ENCODE measurements at regions not wholly inside any gene's neighbourhood (a gene's known extent, or its start where the extent isn't known, plus 50 kb on each side); places are given as distances from the start of the nearest gene placed in this dataset.

DNA sequence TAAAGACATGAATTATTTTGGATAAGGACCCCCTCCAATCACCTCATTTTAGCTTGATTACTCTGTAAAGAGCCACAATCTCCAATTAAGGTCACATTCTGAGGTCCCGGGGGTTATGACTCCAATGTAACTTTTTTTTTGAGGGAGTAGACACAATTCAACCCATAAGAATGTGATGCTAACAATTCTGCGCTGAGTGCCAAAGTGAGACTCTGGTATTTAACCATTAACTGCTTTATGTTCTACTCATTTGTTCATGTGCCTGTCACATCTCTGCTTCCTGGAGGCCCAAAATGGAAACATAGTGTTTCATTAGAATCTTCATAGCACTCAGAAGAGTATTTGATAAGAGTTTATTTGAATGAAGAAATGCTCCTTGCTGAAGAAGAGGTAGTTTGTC lies 234.8 kb downstream of the CPE start:
- WGBS, 2 donors: 85 to 94% methylated on average over 2 of the region's 2 CpGs
- intact Hi-C loops (cut with DNase I; ENCODE audit: low total_unique reads): no loop called here
- DNase-seq (ENCODE audit: low spot score in 2 of 2): no peak
- TF ChIP-seq, protein P1, sequence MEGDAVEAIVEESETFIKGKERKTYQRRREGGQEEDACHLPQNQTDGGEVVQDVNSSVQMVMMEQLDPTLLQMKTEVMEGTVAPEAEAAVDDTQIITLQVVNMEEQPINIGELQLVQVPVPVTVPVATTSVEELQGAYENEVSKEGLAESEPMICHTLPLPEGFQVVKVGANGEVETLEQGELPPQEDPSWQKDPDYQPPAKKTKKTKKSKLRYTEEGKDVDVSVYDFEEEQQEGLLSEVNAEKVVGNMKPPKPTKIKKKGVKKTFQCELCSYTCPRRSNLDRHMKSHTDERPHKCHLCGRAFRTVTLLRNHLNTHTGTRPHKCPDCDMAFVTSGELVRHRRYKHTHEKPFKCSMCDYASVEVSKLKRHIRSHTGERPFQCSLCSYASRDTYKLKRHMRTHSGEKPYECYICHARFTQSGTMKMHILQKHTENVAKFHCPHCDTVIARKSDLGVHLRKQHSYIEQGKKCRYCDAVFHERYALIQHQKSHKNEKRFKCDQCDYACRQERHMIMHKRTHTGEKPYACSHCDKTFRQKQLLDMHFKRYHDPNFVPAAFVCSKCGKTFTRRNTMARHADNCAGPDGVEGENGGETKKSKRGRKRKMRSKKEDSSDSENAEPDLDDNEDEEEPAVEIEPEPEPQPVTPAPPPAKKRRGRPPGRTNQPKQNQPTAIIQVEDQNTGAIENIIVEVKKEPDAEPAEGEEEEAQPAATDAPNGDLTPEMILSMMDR (IDR thresholded peaks at IDR 0.05): no peak
- H3K4me3 ChIP-seq (ENCODE audit: low read depth, poor library complexity, severe bottlenecking): no peak overlapping the region

DNA sequence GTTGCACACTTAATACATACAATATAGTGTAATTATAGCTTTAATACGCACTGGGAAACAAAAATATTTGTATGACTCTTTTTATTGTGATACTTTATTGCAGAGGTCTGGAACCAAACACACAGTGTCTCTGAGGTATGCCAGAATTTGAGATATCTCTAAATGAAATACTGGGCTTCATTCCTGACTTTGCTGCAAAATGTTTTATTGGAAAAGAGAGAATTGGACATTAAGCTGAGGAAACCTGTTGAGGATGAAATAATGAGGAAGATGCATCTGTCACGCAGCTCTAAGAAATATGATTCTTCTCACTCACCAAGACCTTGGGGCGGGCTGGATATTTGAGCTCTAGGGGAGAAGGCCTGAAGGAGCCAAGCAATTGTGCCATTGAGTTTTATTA lies 242.1 kb downstream of the CPE start:
- no peak overlapping the region for H3K4me3 ChIP-seq (ENCODE audit: low read depth, poor library complexity, severe bottlenecking)
- TF ChIP-seq, protein P1 (IDR thresholded peaks at IDR 0.05): no peak
- TF ChIP-seq POLR2A (IDR thresholded peaks at IDR 0.05): no peak
- 87 to 91% methylated on average over 3 of the region's 3 CpGs for WGBS, 2 donors
- intact Hi-C loops (cut with DNase I; ENCODE audit: low total_unique reads): no loop called here
- DNase-seq (ENCODE audit: low spot score in 2 of 2): no peak

DNA sequence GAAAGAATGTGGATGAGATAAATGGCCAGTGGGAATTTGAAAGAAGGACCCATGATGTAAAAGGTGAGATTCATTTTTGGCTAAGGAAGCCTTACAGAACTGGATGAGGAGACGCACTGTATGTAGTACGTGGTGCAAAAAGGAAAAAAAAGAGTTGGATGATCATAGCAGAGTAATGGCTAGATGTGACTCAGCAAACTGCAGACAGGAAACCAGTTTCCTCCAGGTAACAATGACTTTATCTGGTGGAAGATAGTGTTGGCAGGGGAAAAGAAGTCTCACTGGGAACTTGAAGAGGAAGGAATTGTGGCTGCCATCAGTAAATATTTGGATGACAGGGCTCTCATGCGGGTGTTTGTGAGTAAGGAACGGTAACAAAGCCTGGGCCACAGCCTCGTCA lies 243.2 kb downstream of the CPE start:
- intact Hi-C loops (cut with DNase I; ENCODE audit: low total_unique reads): no loop called here
- no peak overlapping the region for H3K4me3 ChIP-seq (ENCODE audit: low read depth, poor library complexity, severe bottlenecking)
- DNase-seq (ENCODE audit: low spot score in 2 of 2): no peak
- no peak for TF ChIP-seq POLR2A (IDR thresholded peaks at IDR 0.05)
- TF ChIP-seq, protein P1 (IDR thresholded peaks at IDR 0.05): no peak
- 65 to 76% methylated on average over 5 of the region's 5 CpGs for WGBS, 2 donors

DNA sequence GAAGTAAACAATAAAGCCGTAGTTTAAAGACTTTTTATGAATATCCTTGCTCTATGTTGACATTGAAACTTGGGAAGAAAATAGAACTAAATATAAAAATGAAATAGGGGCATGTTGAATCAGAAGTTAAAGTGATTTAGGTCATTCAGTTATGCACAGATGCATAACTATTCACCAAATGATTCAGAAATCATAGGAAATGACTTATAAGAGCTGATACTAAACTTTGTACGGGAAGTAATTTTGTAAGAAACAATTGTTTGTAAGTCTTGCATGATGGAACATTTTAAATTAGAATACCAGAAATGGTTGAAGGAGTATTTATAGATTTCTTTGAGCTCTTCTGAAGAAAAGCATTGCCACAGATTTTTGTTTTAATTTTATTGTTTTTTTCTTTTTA lies 246.5 kb downstream of the CPE start:
- H3K4me3 ChIP-seq (ENCODE audit: low read depth, poor library complexity, severe bottlenecking): no peak overlapping the region
- TF ChIP-seq, protein P1 (IDR thresholded peaks at IDR 0.05): no peak
- TF ChIP-seq POLR2A (IDR thresholded peaks at IDR 0.05): no peak
- intact Hi-C loops (cut with DNase I; ENCODE audit: low total_unique reads): no loop called here
- WGBS, 2 donors: 64 to 74% methylated on average over 2 of the region's 2 CpGs
- no peak for DNase-seq (ENCODE audit: low spot score in 2 of 2)

DNA sequence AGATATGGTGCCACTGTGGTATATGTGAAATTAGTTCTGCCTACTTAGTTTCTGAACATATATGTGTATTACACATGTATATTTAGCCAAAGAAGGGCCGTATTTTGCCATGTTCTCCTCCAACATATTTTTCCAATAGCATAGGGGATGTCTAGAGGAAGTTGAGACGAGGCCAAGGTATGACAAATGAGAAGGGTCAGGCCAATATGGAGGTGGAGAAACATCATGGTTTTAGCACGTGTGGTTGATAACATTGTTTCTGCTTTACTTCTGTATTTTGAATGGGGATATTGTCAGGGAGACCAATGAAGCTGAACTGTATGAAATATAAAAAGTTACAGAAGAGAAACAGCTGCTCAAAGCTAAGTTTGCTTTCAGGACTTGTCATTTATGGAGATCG lies 246.7 kb upstream of the TLL1 start:
- intact Hi-C loops (cut with DNase I; ENCODE audit: low total_unique reads): no loop called here
- TF ChIP-seq, protein P1 (IDR thresholded peaks at IDR 0.05): no peak
- no peak for TF ChIP-seq POLR2A (IDR thresholded peaks at IDR 0.05)
- DNase-seq (ENCODE audit: low spot score in 2 of 2): no peak
- WGBS, 2 donors: 73 to 75% methylated on average over 4 of the region's 4 CpGs
- H3K4me3 ChIP-seq (ENCODE audit: low read depth, poor library complexity, severe bottlenecking): no peak overlapping the region

DNA sequence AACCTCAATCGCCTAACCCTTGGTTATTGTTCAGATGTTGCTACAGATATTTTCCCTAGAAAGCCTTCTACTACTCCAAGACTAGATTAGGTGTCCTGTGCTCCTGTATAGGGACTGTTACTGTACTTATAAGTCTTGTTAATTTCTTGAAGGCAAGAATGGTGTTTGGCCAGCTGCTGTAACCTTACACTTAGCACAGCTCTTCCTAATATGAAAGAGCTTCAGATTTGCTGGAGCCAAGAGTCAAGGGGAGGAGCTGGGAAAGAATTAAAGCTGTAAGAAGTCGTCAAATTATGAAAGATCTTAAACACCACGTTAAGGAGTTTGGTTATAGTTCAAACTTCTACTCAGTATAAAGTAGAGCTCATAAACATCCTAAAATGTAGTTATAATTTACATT lies 245.9 kb upstream of the TLL1 start:
- WGBS, 2 donors: 55 to 64% methylated on average over 3 of the region's 3 CpGs
- H3K4me3 ChIP-seq (ENCODE audit: low read depth, poor library complexity, severe bottlenecking): no peak overlapping the region
- TF ChIP-seq, protein P1 (IDR thresholded peaks at IDR 0.05): no peak
- no peak for TF ChIP-seq POLR2A (IDR thresholded peaks at IDR 0.05)
- intact Hi-C loops (cut with DNase I; ENCODE audit: low total_unique reads): no loop called here
- DNase-seq (ENCODE audit: low spot score in 2 of 2): no peak

Data from lower leg skin (tissue), 4 donors.